Rectal smooth muscle tissue (tissue), 1 donor: ENCODE measurements at regions not wholly inside any gene's neighbourhood (a gene's known extent, or its start where the extent isn't known, plus 50 kb on each side); places are given as distances from the start of the nearest gene placed in this dataset.
A peak's percentile ranks its signal among the peaks of the same experiment; 100 is the strongest.
"Not testable (repeated sequence)": the region's sequence is repeated elsewhere in the genome, so short reads cannot be mapped to it uniquely, and the experiment has no call there.

Experiments
- H3K27ac ChIP-seq: one replicate; pipeline ENCODE4 v1.7.0; 2013; ENCODE audit warnings: low read depth, low read length, inconsistent platforms
- H3K27me3 ChIP-seq: one replicate; pipeline ENCODE4 v1.7.0; 2013; ENCODE audit warnings: low read length; ENCODE audit not compliant: control insufficient read depth, insufficient read depth
- H3K36me3 ChIP-seq: one replicate; pipeline ENCODE4 v1.7.0; 2013; ENCODE audit warnings: low read length; ENCODE audit not compliant: control insufficient read depth, insufficient read depth
- H3K4me1 ChIP-seq: one replicate; pipeline ENCODE4 v1.7.0; 2013; ENCODE audit warnings: low read length; ENCODE audit not compliant: control insufficient read depth, insufficient read depth
- H3K4me3 ChIP-seq: one replicate; pipeline ENCODE4 v1.7.0; 2013; ENCODE audit warnings: low read length
- H3K9ac ChIP-seq: one replicate; pipeline ENCODE4 v1.7.0; 2013; ENCODE audit warnings: low read length

GRCh38 chr12:124087266-124088051 lies 114.4 kb downstream of the ZNF664 start:
- Histone ChIP-seq H3K27me3 (no peaks in the 10 kb centered on the region), H3K36me3 (no peaks in the 10 kb centered on the region)

GRCh38 chr12:124088217-124088907 lies 115.3 kb downstream of the ZNF664 start:
- peaks cover 4% of the 10 kb centered on the region for H3K4me1 ChIP-seq
- no peaks in the 10 kb centered on the region for H3K36me3 ChIP-seq
- no peak overlapping the region for H3K27ac ChIP-seq
- H3K4me3 ChIP-seq, result no peak overlapping the region
- no peak overlapping the region for H3K9ac ChIP-seq
- no peaks in the 10 kb centered on the region for H3K27me3 ChIP-seq

More at GRCh38 chr12:124087266-124088051, 114.4 kb downstream of the ZNF664 start:
- H3K4me3 ChIP-seq, result no peak overlapping the region
- H3K9ac ChIP-seq, result no peak overlapping the region
- peaks cover 4% of the 10 kb centered on the region for H3K4me1 ChIP-seq
- no peak overlapping the region for H3K27ac ChIP-seq

- not testable (repeated sequence) for H3K4me3 ChIP-seq, H3K4me1 ChIP-seq
These were observed 116.3 kb downstream of the ZNF664 start for GRCh38 chr12:124089181-124089914.

GRCh38 chr12:124091835-124092234 lies 118.8 kb downstream of the ZNF664 start:
- Histone ChIP-seq H3K27me3 (no peaks in the 10 kb centered on the region), H3K4me3 (no peak overlapping the region), H3K27ac (no peak overlapping the region), H3K4me1 (peaks cover 4% of the 10 kb centered on the region), H3K9ac (no peak overlapping the region), H3K36me3 (no peaks in the 10 kb centered on the region)

More at GRCh38 chr12:124089181-124089914, 116.3 kb downstream of the ZNF664 start:
- H3K9ac ChIP-seq, H3K27ac ChIP-seq, H3K27me3 ChIP-seq, H3K36me3 ChIP-seq: not testable (repeated sequence)

- H3K36me3 ChIP-seq, H3K9ac ChIP-seq, H3K4me3 ChIP-seq, H3K4me1 ChIP-seq, H3K27ac ChIP-seq, H3K27me3 ChIP-seq: not testable (repeated sequence)
These were observed 119.5 kb downstream of the ZNF664 start for GRCh38 chr12:124092532-124092931.

- H3K4me1 ChIP-seq, result peaks cover 7% of the 10 kb centered on the region
- H3K27ac ChIP-seq, result no peak overlapping the region
- no peaks in the 10 kb centered on the region for H3K27me3 ChIP-seq
- no peaks in the 10 kb centered on the region for H3K36me3 ChIP-seq
- no peak overlapping the region for H3K9ac ChIP-seq
- H3K4me3 ChIP-seq, result no peak overlapping the region
These were observed 120.3 kb downstream of the ZNF664 start for GRCh38 chr12:124093297-124093696.

- Histone ChIP-seq H3K36me3 (no peaks in the 10 kb centered on the region), H3K4me1 (peaks cover 8% of the 10 kb centered on the region), H3K27ac (no peak overlapping the region), H3K9ac (no peak overlapping the region), H3K4me3 (no peak overlapping the region), H3K27me3 (no peaks in the 10 kb centered on the region)
These were observed 121.2 kb downstream of the ZNF664 start for GRCh38 chr12:124094188-124094587.

- Histone ChIP-seq H3K36me3 (no peaks in the 10 kb centered on the region), H3K27ac (no peak overlapping the region), H3K27me3 (no peaks in the 10 kb centered on the region), H3K4me1 (peaks cover 8% of the 10 kb centered on the region), H3K4me3 (no peak overlapping the region), H3K9ac (no peak overlapping the region)
These were observed 121.7 kb downstream of the ZNF664 start for GRCh38 chr12:124094733-124095132.

- Histone ChIP-seq H3K36me3 (no peaks in the 10 kb centered on the region), H3K4me1 (peaks cover 8% of the 10 kb centered on the region), H3K27me3 (no peaks in the 10 kb centered on the region), H3K27ac (no peak overlapping the region), H3K9ac (no peak overlapping the region), H3K4me3 (no peak overlapping the region)
These were observed 123.1 kb downstream of the ZNF664 start for GRCh38 chr12:124096109-124096508.

GRCh38 chr12:124096869-124097434 lies 123.9 kb downstream of the ZNF664 start:
- Histone ChIP-seq H3K27me3 (no peaks in the 10 kb centered on the region), H3K9ac (no peak overlapping the region), H3K4me1 (peaks cover 8% of the 10 kb centered on the region), H3K27ac (no peak overlapping the region), H3K36me3 (no peaks in the 10 kb centered on the region), H3K4me3 (no peak overlapping the region)

- Histone ChIP-seq H3K4me3 (no peak overlapping the region), H3K36me3 (no peaks in the 10 kb centered on the region), H3K9ac (no peak overlapping the region), H3K27ac (peak overlapping the region; percentile 35), H3K4me1 (peaks cover 8% of the 10 kb centered on the region), H3K27me3 (no peaks in the 10 kb centered on the region)
These were observed 124.7 kb downstream of the ZNF664 start for GRCh38 chr12:124097701-124098100.

GRCh38 chr12:124098101-124098757 lies 125.2 kb downstream of the ZNF664 start:
- H3K4me1 ChIP-seq, result peaks cover 8% of the 10 kb centered on the region
- H3K9ac ChIP-seq, result no peak overlapping the region
- H3K27ac ChIP-seq, result peak overlapping the region; percentile 39
- H3K4me3 ChIP-seq, result no peak overlapping the region
- H3K36me3 ChIP-seq, result no peaks in the 10 kb centered on the region
- no peaks in the 10 kb centered on the region for H3K27me3 ChIP-seq
